Activated CD4-positive, alpha-beta T cell treated with anti-CD3 and anti-CD28 coated beads, Interleukin-2, amount 50 U/mL, for 16 hours (primary cell): ENCODE measurements at regions not wholly inside any gene's neighbourhood (a gene's known extent, or its start where the extent isn't known, plus 50 kb on each side); places are given as distances from the start of the nearest gene placed in this dataset.

Experiments used
- DNase-seq: peaks from one replicate; pipeline ENCODE4 v3.0.0-alpha.2; 2020

- DNase-seq: peak; percentile 25
Observed at GRCh38 chr5:175579742-175580432, 78.0 kb upstream of the HRH2 start.

GRCh38 chr5:175582697-175583096 lies 75.2 kb upstream of the HRH2 start:
- DNase-seq: no peak

GRCh38 chr5:175585567-175585966 lies 72.3 kb upstream of the HRH2 start:
- DNase-seq: no peak

GRCh38 chr5:175588709-175589429 lies 69.0 kb upstream of the HRH2 start:
- DNase-seq: no peak

- DNase-seq: no peak
Observed at GRCh38 chr5:175589714-175590113, 68.2 kb upstream of the HRH2 start.

- DNase-seq: no peak
Observed at GRCh38 chr5:175590471-175590881, 67.4 kb upstream of the HRH2 start.

- DNase-seq: no peak
Observed at GRCh38 chr5:175591293-175591692, 66.6 kb upstream of the HRH2 start.

GRCh38 chr5:175593794-175594193 lies 64.1 kb upstream of the HRH2 start:
- DNase-seq: no peak

GRCh38 chr5:175595905-175596304 lies 62.0 kb upstream of the HRH2 start:
- DNase-seq: no peak

- no peak for DNase-seq
Observed at GRCh38 chr5:175596761-175597189, 61.1 kb upstream of the HRH2 start.

- no peak for DNase-seq
Observed at GRCh38 chr5:175597718-175598117, 60.2 kb upstream of the HRH2 start.

GRCh38 chr5:175598774-175599173 lies 59.1 kb upstream of the HRH2 start:
- no peak for DNase-seq

- DNase-seq: no peak
Observed at GRCh38 chr5:175599210-175599609, 58.7 kb upstream of the HRH2 start.

- DNase-seq: no peak
Observed at GRCh38 chr5:175603987-175604739, 53.7 kb upstream of the HRH2 start.

- no peak for DNase-seq
Observed at GRCh38 chr5:175606409-175606808, 51.5 kb upstream of the HRH2 start.
